Endodermal cell (in vitro differentiated cells): ENCODE measurements at regions not wholly inside any gene's neighbourhood (a gene's known extent, or its start where the extent isn't known, plus 50 kb on each side); places are given as distances from the start of the nearest gene placed in this dataset.

Source experiments
- DNase-seq: peaks from one replicate; pipeline ENCODE4 v3.0.0-alpha.2; 2017
- H3K27ac ChIP-seq: 2 replicates; pipeline ENCODE4 v1.5.1; 2013; ENCODE audit warnings: mild to moderate bottlenecking, low read depth, low read length, moderate library complexity
- H3K27me3 ChIP-seq: 2 replicates; pipeline ENCODE4 v1.6.1; 2013; ENCODE audit warnings: mild to moderate bottlenecking, low read length, moderate library complexity; ENCODE audit not compliant: insufficient read depth, control insufficient read depth, poor library complexity, severe bottlenecking
- H3K36me3 ChIP-seq: 2 replicates; pipeline ENCODE4 v1.7.0; 2013; ENCODE audit warnings: mild to moderate bottlenecking, low read length, moderate library complexity; ENCODE audit not compliant: control insufficient read depth, insufficient read depth
- H3K4me1 ChIP-seq: one replicate; pipeline ENCODE4 v1.7.0; 2013; ENCODE audit warnings: low read length; ENCODE audit not compliant: control insufficient read depth, insufficient read depth
- H3K4me3 ChIP-seq: 2 replicates; pipeline ENCODE4 v1.5.1; 2013; ENCODE audit warnings: mild to moderate bottlenecking, low read length, moderate library complexity
- H3K9ac ChIP-seq: 2 replicates; pipeline ENCODE4 v1.6.1; 2013; ENCODE audit warnings: mild to moderate bottlenecking, low read length, moderate library complexity; ENCODE audit not compliant: poor library complexity, severe bottlenecking; ENCODE audit errors: extremely low read depth
- H3K9me3 ChIP-seq: 2 replicates; pipeline ENCODE4 v1.6.1; 2013; ENCODE audit warnings: mild to moderate bottlenecking, low read length, moderate library complexity; ENCODE audit not compliant: control insufficient read depth
- H3K27ac Mint-ChIP-seq: 2 replicates; pipeline ENCODE4 v1.8.0; 2020; ENCODE audit warnings: mixed read lengths
- H3K27me3 Mint-ChIP-seq: 2 replicates; pipeline ENCODE4 v1.8.0; 2021; ENCODE audit warnings: mild to moderate bottlenecking, mixed read lengths; ENCODE audit not compliant: insufficient read depth
- H3K36me3 Mint-ChIP-seq: 2 replicates; pipeline ENCODE4 v1.8.0; 2020; ENCODE audit warnings: low read depth, mixed read lengths
- H3K4me1 Mint-ChIP-seq: 2 replicates; pipeline ENCODE4 v1.8.0; 2020; ENCODE audit warnings: mixed read lengths
- H3K4me3 Mint-ChIP-seq: 2 replicates; pipeline ENCODE4 v1.8.0; 2020; ENCODE audit warnings: mild to moderate bottlenecking, moderate library complexity, mixed read lengths
- H3K9me3 Mint-ChIP-seq: 2 replicates; pipeline ENCODE4 v1.8.0; 2020; ENCODE audit warnings: mild to moderate bottlenecking, mixed read lengths
- WGBS, 2 experiments: methylation state at CpG; one replicate each; pipeline versions ENCODE4 v1.1.5 to v1.1.7; 2013; ENCODE audit warnings: missing lambda C conversion rate in 2 of 2, mixed read lengths in 1 of 2; ENCODE audit not compliant: insufficient coverage in 1 of 2, insufficient read length in 1 of 2; 5-methylcytosine and 5-hydroxymethylcytosine counted together
- TF ChIP-seq, protein P1 (sequence below): fragments of 200-600 bp; sonication (generic); conservative IDR thresholded peaks from 2 replicates; pipeline ENCODE4 v1.5.0; 2021; ENCODE audit warnings: antibody characterized with exemption, mild to moderate bottlenecking

- Histone ChIP-seq H3K27ac (no peak overlapping the region), H3K4me3 (no peak overlapping the region), H3K9ac (no peak overlapping the region), H3K4me1 (peaks cover 11% of the 10 kb centered on the region), H3K27me3 (peaks cover 51% of the 10 kb centered on the region), H3K9me3 (no peaks in the 10 kb centered on the region), H3K36me3 (no peaks in the 10 kb centered on the region)
- no peaks in the 10 kb centered on the region for H3K4me1 Mint-ChIP-seq
- H3K4me3 Mint-ChIP-seq: no peak overlapping the region
- no peak overlapping the region for H3K27ac Mint-ChIP-seq
- peak; percentile 83 for DNase-seq
- TF ChIP-seq, protein P1, sequence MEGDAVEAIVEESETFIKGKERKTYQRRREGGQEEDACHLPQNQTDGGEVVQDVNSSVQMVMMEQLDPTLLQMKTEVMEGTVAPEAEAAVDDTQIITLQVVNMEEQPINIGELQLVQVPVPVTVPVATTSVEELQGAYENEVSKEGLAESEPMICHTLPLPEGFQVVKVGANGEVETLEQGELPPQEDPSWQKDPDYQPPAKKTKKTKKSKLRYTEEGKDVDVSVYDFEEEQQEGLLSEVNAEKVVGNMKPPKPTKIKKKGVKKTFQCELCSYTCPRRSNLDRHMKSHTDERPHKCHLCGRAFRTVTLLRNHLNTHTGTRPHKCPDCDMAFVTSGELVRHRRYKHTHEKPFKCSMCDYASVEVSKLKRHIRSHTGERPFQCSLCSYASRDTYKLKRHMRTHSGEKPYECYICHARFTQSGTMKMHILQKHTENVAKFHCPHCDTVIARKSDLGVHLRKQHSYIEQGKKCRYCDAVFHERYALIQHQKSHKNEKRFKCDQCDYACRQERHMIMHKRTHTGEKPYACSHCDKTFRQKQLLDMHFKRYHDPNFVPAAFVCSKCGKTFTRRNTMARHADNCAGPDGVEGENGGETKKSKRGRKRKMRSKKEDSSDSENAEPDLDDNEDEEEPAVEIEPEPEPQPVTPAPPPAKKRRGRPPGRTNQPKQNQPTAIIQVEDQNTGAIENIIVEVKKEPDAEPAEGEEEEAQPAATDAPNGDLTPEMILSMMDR: no peak
- H3K36me3 Mint-ChIP-seq: no peaks in the 10 kb centered on the region
- WGBS, 2 experiments: 41 to 55% methylated on average over 5 to 6 of the region's 6 CpGs
- no peaks in the 10 kb centered on the region for H3K9me3 Mint-ChIP-seq
- peaks cover 46% of the 10 kb centered on the region for H3K27me3 Mint-ChIP-seq
Observed at GRCh38 chr22:26979294-26979693, 321.9 kb downstream of the MIAT start.

DNA sequence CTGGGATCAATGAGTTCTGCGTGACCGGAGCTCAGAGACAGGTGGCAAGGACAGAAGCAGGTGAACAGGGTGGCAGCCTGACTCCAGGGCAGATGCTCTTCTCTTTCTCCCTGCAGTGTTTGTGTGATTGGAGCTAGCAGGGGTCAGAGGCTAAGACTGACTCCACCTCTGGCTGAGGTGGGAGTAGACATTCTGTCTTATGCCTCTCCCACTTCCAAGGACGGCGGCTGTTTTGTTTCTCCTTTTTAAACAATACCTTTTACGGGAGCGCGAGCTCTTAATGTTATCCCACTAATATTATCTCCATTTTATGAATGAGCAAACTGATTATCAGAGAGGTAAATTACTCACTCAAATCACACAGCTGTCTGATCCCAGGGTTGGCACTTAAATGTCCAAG is 323.7 kb downstream of the MIAT start:
- TF ChIP-seq, protein P1: no peak

DNA sequence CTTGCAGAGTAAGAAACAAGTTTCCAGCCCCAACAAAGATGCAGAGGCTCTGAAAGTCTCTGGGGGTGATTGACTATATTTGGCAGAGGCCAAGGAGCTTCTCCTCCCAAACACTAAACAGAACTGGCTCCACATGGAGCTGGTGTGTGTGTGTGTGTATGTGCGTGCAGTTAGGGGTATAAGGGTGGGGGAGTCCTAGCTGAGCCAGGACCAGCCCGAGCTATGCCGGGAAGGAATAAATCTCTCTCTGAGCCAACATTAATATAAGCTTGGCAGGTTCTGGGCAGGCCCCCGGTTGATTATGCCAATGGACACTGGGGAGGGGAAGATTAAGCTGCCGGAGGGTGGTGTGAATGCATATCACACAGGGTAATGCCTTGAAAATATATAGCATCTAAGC is 324.2 kb downstream of the MIAT start:
- Histone ChIP-seq H3K9me3 (no peaks in the 10 kb centered on the region), H3K4me1 (peaks cover 8% of the 10 kb centered on the region), H3K36me3 (no peaks in the 10 kb centered on the region), H3K27ac (no peak overlapping the region), H3K4me3 (no peak overlapping the region), H3K9ac (no peak overlapping the region), H3K27me3 (peaks cover 56% of the 10 kb centered on the region)
- no peaks in the 10 kb centered on the region for H3K4me1 Mint-ChIP-seq
- TF ChIP-seq, protein P1: no peak
- no peak overlapping the region for H3K27ac Mint-ChIP-seq
- no peak for DNase-seq
- 96% methylated on average over 5 of the region's 5 CpGs; no CpG with 5 or more reads in 1 of the 2 experiments for WGBS, 2 experiments
- peaks cover 56% of the 10 kb centered on the region for H3K27me3 Mint-ChIP-seq
- no peak overlapping the region for H3K4me3 Mint-ChIP-seq
- no peaks in the 10 kb centered on the region for H3K36me3 Mint-ChIP-seq
- no peaks in the 10 kb centered on the region for H3K9me3 Mint-ChIP-seq

More for the DNA sequence above, 323.7 kb downstream of the MIAT start:
- Mint-ChIP-seq H3K27ac (no peak overlapping the region), H3K4me1 (no peaks in the 10 kb centered on the region), H3K9me3 (no peaks in the 10 kb centered on the region), H3K27me3 (peaks cover 56% of the 10 kb centered on the region), H3K4me3 (no peak overlapping the region), H3K36me3 (no peaks in the 10 kb centered on the region)
- H3K4me1 ChIP-seq: peaks cover 5% of the 10 kb centered on the region
- no peak for DNase-seq
- H3K9me3 ChIP-seq: no peaks in the 10 kb centered on the region
- peaks cover 56% of the 10 kb centered on the region for H3K27me3 ChIP-seq
- no peak overlapping the region for H3K27ac ChIP-seq
- 85 to 93% methylated on average over 4 to 7 of the region's 7 CpGs for WGBS, 2 experiments
- H3K4me3 ChIP-seq: no peak overlapping the region
- H3K9ac ChIP-seq: no peak overlapping the region
- H3K36me3 ChIP-seq: no peaks in the 10 kb centered on the region
